Kidney epithelial cell (primary cell): ENCODE measurements at regions not wholly inside any gene's neighbourhood (a gene's known extent, or its start where the extent isn't known, plus 50 kb on each side); places are given as distances from the start of the nearest gene placed in this dataset.

ENCODE experiments used
- DNase-seq: peaks from one replicate; pipeline ENCODE4 v3.0.0-alpha.2; 2010; ENCODE audit warnings: low read depth
- H3K27me3 ChIP-seq: 2 replicates; pipeline ENCODE4 v1.6.0; 2011; ENCODE audit warnings: low read length; ENCODE audit not compliant: control insufficient read depth, insufficient read depth
- H3K36me3 ChIP-seq: 2 replicates; pipeline ENCODE4 v1.5.1; 2011; ENCODE audit warnings: low read length; ENCODE audit not compliant: control insufficient read depth, insufficient read depth
- H3K4me3 ChIP-seq: 2 replicates; pipeline ENCODE4 v1.5.1; 2011; ENCODE audit warnings: low read depth, mild to moderate bottlenecking, control low read depth, low read length
- TF ChIP-seq, protein P1 (sequence below): IDR thresholded peaks from 2 replicates; pipeline ENCODE4 v1.5.1; 2011; ENCODE audit warnings: mild to moderate bottlenecking, moderate library complexity, low read length, control low read depth, inconsistent platforms; ENCODE audit not compliant: insufficient read depth, poor library complexity, severe bottlenecking

DNA sequence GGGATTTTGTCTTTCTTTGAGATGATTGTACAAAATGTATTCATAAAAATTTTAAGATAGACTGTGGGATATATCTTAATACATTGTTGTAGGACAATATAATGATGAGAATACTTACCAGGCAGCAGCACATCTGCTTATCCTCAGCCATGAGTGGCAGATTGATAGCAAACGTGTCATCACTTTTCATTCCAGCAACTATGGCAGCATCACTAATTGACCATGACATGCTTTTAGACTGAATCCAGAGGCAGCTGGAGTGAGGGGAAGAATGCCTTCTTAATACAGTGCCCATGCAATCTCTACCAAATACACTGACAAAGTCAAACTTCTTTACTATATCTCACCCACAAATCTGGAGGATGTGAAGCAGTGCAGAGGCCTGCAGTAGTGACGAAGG is 755.2 kb upstream of the RAG2 start:
- Histone ChIP-seq H3K36me3 (no peaks in the 10 kb centered on the region), H3K4me3 (no peak overlapping the region), H3K27me3 (no peaks in the 10 kb centered on the region)
- TF ChIP-seq, protein P1, sequence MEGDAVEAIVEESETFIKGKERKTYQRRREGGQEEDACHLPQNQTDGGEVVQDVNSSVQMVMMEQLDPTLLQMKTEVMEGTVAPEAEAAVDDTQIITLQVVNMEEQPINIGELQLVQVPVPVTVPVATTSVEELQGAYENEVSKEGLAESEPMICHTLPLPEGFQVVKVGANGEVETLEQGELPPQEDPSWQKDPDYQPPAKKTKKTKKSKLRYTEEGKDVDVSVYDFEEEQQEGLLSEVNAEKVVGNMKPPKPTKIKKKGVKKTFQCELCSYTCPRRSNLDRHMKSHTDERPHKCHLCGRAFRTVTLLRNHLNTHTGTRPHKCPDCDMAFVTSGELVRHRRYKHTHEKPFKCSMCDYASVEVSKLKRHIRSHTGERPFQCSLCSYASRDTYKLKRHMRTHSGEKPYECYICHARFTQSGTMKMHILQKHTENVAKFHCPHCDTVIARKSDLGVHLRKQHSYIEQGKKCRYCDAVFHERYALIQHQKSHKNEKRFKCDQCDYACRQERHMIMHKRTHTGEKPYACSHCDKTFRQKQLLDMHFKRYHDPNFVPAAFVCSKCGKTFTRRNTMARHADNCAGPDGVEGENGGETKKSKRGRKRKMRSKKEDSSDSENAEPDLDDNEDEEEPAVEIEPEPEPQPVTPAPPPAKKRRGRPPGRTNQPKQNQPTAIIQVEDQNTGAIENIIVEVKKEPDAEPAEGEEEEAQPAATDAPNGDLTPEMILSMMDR, result no peak
- DNase-seq, result no peak

DNA sequence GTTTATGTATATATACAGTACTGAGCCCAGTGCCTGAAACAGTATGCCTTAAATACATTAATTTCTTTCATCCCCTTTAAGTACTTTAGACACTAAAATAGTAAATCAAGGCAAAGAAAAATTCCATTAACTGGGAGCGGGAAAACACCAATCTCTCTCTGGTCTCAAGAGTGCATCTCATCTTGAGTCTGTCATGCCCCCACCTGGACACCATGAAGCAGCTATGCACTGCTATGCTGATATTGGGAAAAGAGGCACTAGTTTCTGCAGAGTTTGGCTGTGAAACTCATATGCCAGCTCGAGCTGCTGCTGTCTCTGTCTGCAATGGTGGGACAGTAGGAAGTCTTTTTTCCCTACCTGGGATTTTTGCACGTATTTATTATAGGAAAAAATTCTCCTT is 754.4 kb upstream of the RAG2 start:
- no peak overlapping the region for H3K4me3 ChIP-seq
- TF ChIP-seq, protein P1, result no peak
- DNase-seq, result no peak
- no peaks in the 10 kb centered on the region for H3K36me3 ChIP-seq
- no peaks in the 10 kb centered on the region for H3K27me3 ChIP-seq

DNA sequence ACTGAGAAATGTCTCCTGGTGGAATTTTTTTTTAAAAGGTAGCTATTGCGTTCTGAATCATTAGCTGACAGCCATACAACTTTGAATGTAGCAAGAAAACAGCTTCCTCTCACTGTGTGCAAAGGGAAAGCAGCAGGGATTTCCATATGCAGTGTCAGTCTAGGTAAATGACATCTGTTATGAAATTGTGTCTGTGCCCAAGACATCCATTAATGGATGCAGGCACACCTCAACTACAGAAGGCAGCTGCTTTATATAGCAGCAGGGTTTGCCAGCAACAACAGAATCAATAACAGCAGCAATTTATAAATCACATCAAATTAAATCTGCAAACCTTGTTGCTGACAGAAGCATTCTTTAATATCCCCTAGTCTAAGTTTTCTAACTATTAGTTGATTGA is 745.3 kb upstream of the RAG2 start:
- no peaks in the 10 kb centered on the region for H3K36me3 ChIP-seq
- H3K27me3 ChIP-seq, result no peaks in the 10 kb centered on the region
- DNase-seq, result no peak
- TF ChIP-seq, protein P1, result no peak
- H3K4me3 ChIP-seq, result no peak overlapping the region

DNA sequence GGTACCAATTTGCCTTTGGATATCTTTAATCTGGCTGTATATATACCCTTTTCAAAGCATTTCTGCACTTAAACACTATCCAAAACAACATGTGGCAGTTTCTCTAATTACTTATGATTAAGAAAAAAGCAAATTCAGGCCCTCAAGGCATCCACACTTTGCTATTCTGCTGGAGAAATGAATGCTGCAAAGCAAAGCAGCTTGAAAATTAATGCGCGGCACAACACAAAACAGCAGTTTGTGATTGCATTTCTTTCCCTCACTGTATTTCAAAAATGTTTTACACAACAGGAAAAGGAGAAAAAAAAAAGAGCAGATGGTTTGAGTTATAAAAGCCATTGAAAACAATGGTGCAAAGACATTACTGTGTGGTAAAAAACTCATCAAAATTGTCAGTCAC is 738.4 kb upstream of the RAG2 start:
- no peak for DNase-seq
- Histone ChIP-seq H3K36me3 (no peaks in the 10 kb centered on the region), H3K27me3 (no peaks in the 10 kb centered on the region), H3K4me3 (no peak overlapping the region)
- TF ChIP-seq, protein P1, result no peak

DNA sequence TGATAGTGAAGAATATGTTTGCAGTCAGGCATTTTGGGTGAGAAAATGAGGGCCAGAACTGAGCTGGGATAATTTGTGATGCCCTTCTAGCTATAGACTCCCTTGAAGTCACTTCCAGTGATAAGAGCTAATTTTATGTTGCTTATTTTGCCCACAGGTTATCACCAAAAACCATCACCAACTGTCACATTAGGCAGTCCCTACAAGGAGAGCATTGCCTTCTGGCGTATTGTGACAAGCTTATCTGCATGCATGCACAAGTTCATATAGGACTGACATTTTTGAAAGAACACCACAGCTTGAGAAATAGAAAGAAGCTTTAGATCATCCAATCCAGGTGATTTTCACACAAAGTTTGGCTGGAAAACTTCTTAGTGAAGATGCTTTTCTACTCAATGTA is 735.3 kb upstream of the RAG2 start:
- H3K36me3 ChIP-seq, result no peaks in the 10 kb centered on the region
- TF ChIP-seq, protein P1, result no peak

DNA sequence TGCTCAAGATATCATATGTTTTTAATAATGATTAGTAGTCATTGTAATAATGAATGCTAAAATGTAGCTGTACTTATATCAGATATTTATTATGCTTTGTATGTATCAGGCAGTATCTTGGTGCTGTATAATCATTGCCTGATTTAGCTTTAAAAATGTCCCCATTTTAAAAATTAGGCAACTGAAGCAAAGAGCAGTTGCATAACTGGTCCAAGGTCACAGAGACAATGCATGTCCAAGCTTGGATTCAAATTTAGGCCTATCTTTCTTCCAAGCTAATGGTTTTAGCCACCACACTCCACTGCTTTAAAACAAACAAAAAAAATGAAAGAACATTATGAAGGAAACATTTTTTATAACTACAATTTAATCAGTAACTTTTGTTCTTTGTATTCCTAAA is 725.8 kb upstream of the RAG2 start:
- DNase-seq, result no peak
- H3K27me3 ChIP-seq, result no peaks in the 10 kb centered on the region
- no peak overlapping the region for H3K4me3 ChIP-seq
- TF ChIP-seq, protein P1, result no peak
- H3K36me3 ChIP-seq, result no peaks in the 10 kb centered on the region

More for the DNA sequence above, 735.3 kb upstream of the RAG2 start:
- Histone ChIP-seq H3K27me3 (no peaks in the 10 kb centered on the region), H3K4me3 (no peak overlapping the region)
- no peak for DNase-seq
